Activated B cell treated with CpG ODN at 0.5 μM for 24 hours (primary cell): ENCODE measurements at regions not wholly inside any gene's neighbourhood (a gene's known extent, or its start where the extent isn't known, plus 50 kb on each side); places are given as distances from the start of the nearest gene placed in this dataset.

ENCODE experiments used
- ATAC-seq: fragments of 200-7000 bp; cut with Tn5 transposase; one replicate; pipeline ENCODE4 v1.10.0; 2021; ENCODE audit warnings: low read depth, mild to moderate bottlenecking, moderate library complexity
- CTCF ChIA-PET: fragments of 350-600 bp; sonication (Branson Sonifier 250); formaldehyde crosslinking; loops from one replicate; lab custom pipeline; 2021; ENCODE audit warnings: antibody characterized with exemption; lab: Charles Lee
- POLR2A ChIA-PET: fragments of 350-600 bp; sonication (Branson Sonifier 250); formaldehyde crosslinking; loops from one replicate; lab custom pipeline; 2021; ENCODE audit warnings: antibody characterized with exemption; lab: Charles Lee
- DNase-seq: peaks from one replicate; pipeline ENCODE4 v3.0.0; 2022
- H3K27ac Mint-ChIP-seq: one replicate; pipeline ENCODE4 v1.8.0; 2020; ENCODE audit warnings: mixed read lengths
- H3K27me3 Mint-ChIP-seq: one replicate; pipeline ENCODE4 v1.8.0; 2021; ENCODE audit warnings: mixed read lengths
- H3K36me3 Mint-ChIP-seq: one replicate; pipeline ENCODE4 v1.8.0; 2021; ENCODE audit warnings: low read depth, mixed read lengths
- H3K4me1 Mint-ChIP-seq: one replicate; pipeline ENCODE4 v1.8.0; 2021; ENCODE audit warnings: mixed read lengths
- H3K4me3 Mint-ChIP-seq: one replicate; pipeline ENCODE4 v1.8.0; 2020; ENCODE audit warnings: mild to moderate bottlenecking, mixed read lengths
- H3K9me3 Mint-ChIP-seq: one replicate; pipeline ENCODE4 v1.8.0; 2020; ENCODE audit warnings: mixed read lengths
- CTCF ChIP-seq: fragments of 200-600 bp; IDR thresholded peaks from one replicate; pipeline ENCODE4 v1.8.0; 2022; ENCODE audit warnings: antibody characterized with exemption, mild to moderate bottlenecking
- intact Hi-C: fragments of 100-400 bp; cut with micrococcal nuclease; formaldehyde crosslinking; loops from one replicate; pipeline ENCODE4 v1.15.1; 2024

GRCh38 chr5:39475881-39476842 lies 51.4 kb upstream of the DAB2 start:
- no peak for TF ChIP-seq CTCF
- H3K4me1 Mint-ChIP-seq = no peaks in the 10 kb centered on the region
- ChIA-PET POLR2A (no interaction called here), CTCF (no interaction called here)
- H3K4me3 Mint-ChIP-seq = no peak overlapping the region
- no peaks in the 10 kb centered on the region for H3K36me3 Mint-ChIP-seq
- H3K27ac Mint-ChIP-seq = no peak overlapping the region
- ATAC-seq = no peak
- no peaks in the 10 kb centered on the region for H3K9me3 Mint-ChIP-seq
- intact Hi-C loops = no loop called here
- H3K27me3 Mint-ChIP-seq = peaks cover 1% of the 10 kb centered on the region
- DNase-seq = no peak

GRCh38 chr5:39475159-39475571 lies 50.4 kb upstream of the DAB2 start:
- intact Hi-C loops = no loop called here
- H3K27ac Mint-ChIP-seq = no peak overlapping the region
- H3K36me3 Mint-ChIP-seq = no peaks in the 10 kb centered on the region
- no peak for TF ChIP-seq CTCF
- H3K4me1 Mint-ChIP-seq = no peaks in the 10 kb centered on the region
- DNase-seq (no peak), ATAC-seq (no peak)
- POLR2A ChIA-PET = no interaction called here
- H3K27me3 Mint-ChIP-seq = peaks cover 5% of the 10 kb centered on the region
- no peaks in the 10 kb centered on the region for H3K9me3 Mint-ChIP-seq
- no peak overlapping the region for H3K4me3 Mint-ChIP-seq
- CTCF ChIA-PET = no interaction called here
